Neutrophil (primary cell): ENCODE measurements at regions not wholly inside any gene's neighbourhood (a gene's known extent, or its start where the extent isn't known, plus 50 kb on each side); places are given as distances from the start of the nearest gene placed in this dataset.

Experiments
- H3K27ac ChIP-seq: fragments of 200-600 bp; sonication (generic); 2 replicates; pipeline ENCODE4 v1.5.1; 2016; ENCODE audit warnings: mild to moderate bottlenecking, moderate library complexity
- H3K27me3 ChIP-seq: fragments of 200-600 bp; sonication (generic); 2 replicates; pipeline ENCODE4 v1.6.0; 2016; ENCODE audit warnings: mild to moderate bottlenecking
- H3K36me3 ChIP-seq: fragments of 200-600 bp; sonication (generic); 2 replicates; pipeline ENCODE4 v1.5.1; 2017
- H3K4me1 ChIP-seq, 2 experiments: fragments of 200-600 bp in 1 of 2; sonication (generic) in 1 of 2; 1 replicate in 1 of 2; 2 replicates in 1 of 2; pipeline versions ENCODE4 v1.5.1 to v1.6.1; 2013 to 2016; ENCODE audit warnings: low read depth in 1 of 2, low read length in 1 of 2, mild to moderate bottlenecking in 1 of 2, moderate library complexity in 1 of 2; ENCODE audit not compliant: control insufficient read depth in 1 of 2, insufficient read depth in 1 of 2
- H3K4me3 ChIP-seq, 2 experiments: fragments of 200-600 bp in 1 of 2; sonication (generic) in 1 of 2; 1 replicate in 1 of 2; 2 replicates in 1 of 2; pipeline ENCODE4 v1.5.1; 2013 to 2016; ENCODE audit warnings: low read depth in 1 of 2, low read length in 1 of 2, mild to moderate bottlenecking in 1 of 2, moderate library complexity in 1 of 2
- H3K9me3 ChIP-seq: fragments of 200-600 bp; sonication (generic); 2 replicates; pipeline ENCODE4 v1.5.1; 2016
- TF ChIP-seq, protein P1 (sequence below): fragments of 200-600 bp; sonication (generic); IDR thresholded peaks from 2 replicates; pipeline ENCODE4 v1.5.1; 2016; ENCODE audit warnings: antibody characterized with exemption

DNA sequence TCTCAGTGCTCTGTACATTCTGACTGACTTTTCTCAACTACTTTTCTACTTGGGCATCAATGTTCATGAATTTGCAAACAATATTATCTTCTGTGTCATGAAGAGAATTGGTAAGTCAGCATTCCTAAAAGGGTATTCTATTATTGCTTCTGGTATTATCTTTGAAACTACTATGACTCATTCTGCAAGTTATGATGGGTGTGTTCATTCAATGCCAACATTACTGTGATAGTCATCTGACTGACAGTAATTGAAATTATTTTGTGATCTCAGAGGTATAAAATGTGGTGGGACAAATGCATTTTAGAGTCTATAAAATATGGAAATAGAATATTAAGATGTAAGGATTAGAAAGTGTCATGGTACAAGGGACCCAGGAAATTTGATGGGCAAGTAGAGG lies 736.0 kb upstream of the CELF4 start:
- H3K27me3 ChIP-seq: no peaks in the 10 kb centered on the region
- H3K36me3 ChIP-seq: no peaks in the 10 kb centered on the region
- H3K4me3 ChIP-seq: no peak overlapping the region
- TF ChIP-seq, protein P1, sequence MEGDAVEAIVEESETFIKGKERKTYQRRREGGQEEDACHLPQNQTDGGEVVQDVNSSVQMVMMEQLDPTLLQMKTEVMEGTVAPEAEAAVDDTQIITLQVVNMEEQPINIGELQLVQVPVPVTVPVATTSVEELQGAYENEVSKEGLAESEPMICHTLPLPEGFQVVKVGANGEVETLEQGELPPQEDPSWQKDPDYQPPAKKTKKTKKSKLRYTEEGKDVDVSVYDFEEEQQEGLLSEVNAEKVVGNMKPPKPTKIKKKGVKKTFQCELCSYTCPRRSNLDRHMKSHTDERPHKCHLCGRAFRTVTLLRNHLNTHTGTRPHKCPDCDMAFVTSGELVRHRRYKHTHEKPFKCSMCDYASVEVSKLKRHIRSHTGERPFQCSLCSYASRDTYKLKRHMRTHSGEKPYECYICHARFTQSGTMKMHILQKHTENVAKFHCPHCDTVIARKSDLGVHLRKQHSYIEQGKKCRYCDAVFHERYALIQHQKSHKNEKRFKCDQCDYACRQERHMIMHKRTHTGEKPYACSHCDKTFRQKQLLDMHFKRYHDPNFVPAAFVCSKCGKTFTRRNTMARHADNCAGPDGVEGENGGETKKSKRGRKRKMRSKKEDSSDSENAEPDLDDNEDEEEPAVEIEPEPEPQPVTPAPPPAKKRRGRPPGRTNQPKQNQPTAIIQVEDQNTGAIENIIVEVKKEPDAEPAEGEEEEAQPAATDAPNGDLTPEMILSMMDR: no peak
- no peaks in the 10 kb centered on the region for H3K4me1 ChIP-seq
- no peaks in the 10 kb centered on the region for H3K9me3 ChIP-seq
- H3K27ac ChIP-seq: no peak overlapping the region

DNA sequence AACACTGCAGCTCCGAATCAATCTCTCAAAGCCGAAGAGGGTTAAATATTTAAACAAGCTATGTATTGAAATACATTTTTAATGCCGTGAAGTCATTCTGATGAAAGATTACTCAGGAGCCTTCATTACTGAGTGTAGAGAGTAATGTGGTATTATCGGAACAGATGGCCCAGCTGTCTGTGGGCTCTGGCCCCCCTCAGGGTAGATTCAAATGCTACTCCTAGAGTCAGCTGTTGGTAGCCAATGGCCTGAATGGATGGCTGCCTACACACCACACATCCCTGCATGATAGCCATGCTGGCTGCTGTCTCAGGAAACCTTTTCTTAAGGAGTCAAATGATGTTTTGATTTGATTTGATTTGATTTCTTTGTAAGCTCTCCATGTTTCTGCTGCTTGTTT lies 732.3 kb upstream of the CELF4 start:
- no peaks in the 10 kb centered on the region for H3K36me3 ChIP-seq
- no peak overlapping the region for H3K4me3 ChIP-seq
- TF ChIP-seq, protein P1: no peak

DNA sequence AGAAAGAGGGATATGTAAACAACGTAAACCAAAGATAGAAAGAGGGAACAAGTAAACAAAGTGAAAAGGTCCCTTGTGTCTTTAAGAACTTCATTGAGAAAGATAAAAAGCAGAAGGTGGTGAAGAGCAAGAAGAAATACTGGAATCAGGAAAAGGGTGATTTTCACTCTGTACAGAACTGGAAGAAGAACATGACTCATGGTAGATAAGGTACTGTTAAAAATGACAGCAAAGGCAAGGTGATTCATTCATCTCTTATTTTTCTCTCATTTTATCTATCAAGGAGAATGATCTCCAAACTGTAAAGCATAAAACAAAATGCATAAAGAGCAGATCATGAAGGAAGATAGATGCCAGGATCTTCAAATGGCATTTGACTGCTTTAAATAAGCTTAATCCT lies 724.6 kb upstream of the CELF4 start:
- H3K36me3 ChIP-seq: no peaks in the 10 kb centered on the region
- H3K4me1 ChIP-seq: no peaks in the 10 kb centered on the region
- no peaks in the 10 kb centered on the region for H3K27me3 ChIP-seq
- H3K27ac ChIP-seq: no peak overlapping the region
- H3K4me3 ChIP-seq: no peak overlapping the region
- TF ChIP-seq, protein P1: no peak
- no peaks in the 10 kb centered on the region for H3K9me3 ChIP-seq

More for the DNA sequence above, 732.3 kb upstream of the CELF4 start:
- Histone ChIP-seq H3K27ac (no peak overlapping the region), H3K9me3 (no peaks in the 10 kb centered on the region), H3K27me3 (no peaks in the 10 kb centered on the region), H3K4me1 (no peaks in the 10 kb centered on the region)

DNA sequence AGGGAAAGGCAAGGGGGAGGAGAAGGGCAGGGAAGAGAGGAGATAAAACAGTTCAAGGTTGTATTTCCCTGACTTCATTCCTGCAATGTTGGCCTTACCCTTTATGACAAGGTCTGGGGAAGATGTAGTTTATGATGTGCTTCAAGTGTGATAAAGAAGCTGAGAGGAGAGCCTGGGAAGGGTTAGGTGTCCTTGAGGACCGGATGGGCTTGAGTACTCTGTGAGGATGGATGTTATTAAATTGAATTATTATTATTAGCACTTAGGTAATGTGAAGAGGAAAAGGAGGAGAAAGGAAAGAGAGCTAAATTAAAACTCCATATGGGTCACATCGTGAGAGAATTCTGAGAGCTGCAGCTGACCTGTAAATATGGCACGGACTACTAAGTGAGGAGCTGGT lies 719.4 kb upstream of the CELF4 start:
- Histone ChIP-seq H3K9me3 (no peaks in the 10 kb centered on the region), H3K4me1 (no peaks in the 10 kb centered on the region), H3K4me3 (no peak overlapping the region), H3K27ac (no peak overlapping the region), H3K27me3 (no peaks in the 10 kb centered on the region), H3K36me3 (no peaks in the 10 kb centered on the region)
- TF ChIP-seq, protein P1: no peak

DNA sequence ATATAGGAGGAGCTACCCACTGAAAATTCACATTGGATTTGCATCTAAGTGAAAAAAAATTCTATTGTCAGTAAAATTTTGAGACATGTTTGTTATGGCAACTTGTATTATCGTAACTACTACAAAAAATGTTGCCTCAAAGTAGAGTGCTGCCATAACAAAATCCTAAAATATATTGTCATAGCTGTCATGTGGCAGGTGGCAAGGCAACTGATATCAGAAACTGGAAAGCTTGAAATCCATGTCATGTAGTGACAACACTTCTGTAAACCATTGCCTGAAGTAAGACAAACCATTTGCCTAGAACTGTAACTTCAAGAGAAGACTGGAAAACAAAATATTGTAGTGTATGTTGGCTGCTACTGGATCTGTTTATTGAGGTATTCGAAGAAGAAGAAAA lies 697.5 kb upstream of the CELF4 start:
- H3K4me3 ChIP-seq: no peak overlapping the region
- H3K4me1 ChIP-seq: no peaks in the 10 kb centered on the region
- TF ChIP-seq, protein P1: no peak
- H3K9me3 ChIP-seq: no peaks in the 10 kb centered on the region
- H3K27me3 ChIP-seq: no peaks in the 10 kb centered on the region
- H3K36me3 ChIP-seq: no peaks in the 10 kb centered on the region
- no peak overlapping the region for H3K27ac ChIP-seq

DNA sequence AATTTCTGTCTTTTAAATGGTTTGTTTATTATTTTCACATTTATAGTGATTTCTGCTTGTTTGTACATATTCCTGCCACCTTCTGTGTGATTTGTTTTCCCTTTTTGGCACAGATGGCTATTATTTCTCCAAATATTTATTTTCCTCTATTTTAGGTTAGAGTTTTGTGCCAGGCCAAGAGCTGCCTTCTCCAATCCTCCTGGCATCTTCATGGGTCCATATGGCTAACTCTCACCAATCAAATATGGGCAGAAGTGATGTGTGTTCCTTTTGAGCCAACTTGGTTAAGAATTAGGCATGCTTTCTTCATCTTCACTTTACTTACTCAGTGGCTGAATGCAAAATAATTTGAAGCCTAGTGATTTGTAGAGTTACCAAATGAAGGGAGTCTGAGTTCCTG lies 697.1 kb upstream of the CELF4 start:
- TF ChIP-seq, protein P1: no peak
- no peaks in the 10 kb centered on the region for H3K4me1 ChIP-seq
- no peak overlapping the region for H3K27ac ChIP-seq
- no peaks in the 10 kb centered on the region for H3K9me3 ChIP-seq
- no peaks in the 10 kb centered on the region for H3K36me3 ChIP-seq
- no peaks in the 10 kb centered on the region for H3K27me3 ChIP-seq
- no peak overlapping the region for H3K4me3 ChIP-seq
